Esophagus squamous epithelium (tissue), 4 donors: ENCODE measurements at regions not wholly inside any gene's neighbourhood (a gene's known extent, or its start where the extent isn't known, plus 50 kb on each side); places are given as distances from the start of the nearest gene placed in this dataset.

ENCODE experiments used
- POLR2A ChIP-seq, 4 donors: fragments of 450-650 bp; IDR thresholded peaks; one replicate each; pipeline ENCODE4 v1.6.1; 2017; ENCODE audit warnings: antibody characterized with exemption in 4 of 4, mild to moderate bottlenecking in 4 of 4, moderate library complexity in 3 of 4
- TF ChIP-seq, protein P1 (sequence below), 6 experiments: fragments of 450-650 bp in 4 of 6; fragments of 200-600 bp in 2 of 6; sonication (generic) in 2 of 6; IDR thresholded peaks; one replicate each; pipeline ENCODE4 v1.5.1; 2016 to 2019; ENCODE audit warnings: antibody characterized with exemption in 6 of 6, mild to moderate bottlenecking in 4 of 6, moderate library complexity in 4 of 6

GRCh38 chr5:18113721-18114120 is 479.5 kb downstream of the TAF11L14 start:
- TF ChIP-seq, protein P1, sequence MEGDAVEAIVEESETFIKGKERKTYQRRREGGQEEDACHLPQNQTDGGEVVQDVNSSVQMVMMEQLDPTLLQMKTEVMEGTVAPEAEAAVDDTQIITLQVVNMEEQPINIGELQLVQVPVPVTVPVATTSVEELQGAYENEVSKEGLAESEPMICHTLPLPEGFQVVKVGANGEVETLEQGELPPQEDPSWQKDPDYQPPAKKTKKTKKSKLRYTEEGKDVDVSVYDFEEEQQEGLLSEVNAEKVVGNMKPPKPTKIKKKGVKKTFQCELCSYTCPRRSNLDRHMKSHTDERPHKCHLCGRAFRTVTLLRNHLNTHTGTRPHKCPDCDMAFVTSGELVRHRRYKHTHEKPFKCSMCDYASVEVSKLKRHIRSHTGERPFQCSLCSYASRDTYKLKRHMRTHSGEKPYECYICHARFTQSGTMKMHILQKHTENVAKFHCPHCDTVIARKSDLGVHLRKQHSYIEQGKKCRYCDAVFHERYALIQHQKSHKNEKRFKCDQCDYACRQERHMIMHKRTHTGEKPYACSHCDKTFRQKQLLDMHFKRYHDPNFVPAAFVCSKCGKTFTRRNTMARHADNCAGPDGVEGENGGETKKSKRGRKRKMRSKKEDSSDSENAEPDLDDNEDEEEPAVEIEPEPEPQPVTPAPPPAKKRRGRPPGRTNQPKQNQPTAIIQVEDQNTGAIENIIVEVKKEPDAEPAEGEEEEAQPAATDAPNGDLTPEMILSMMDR (IDR thresholded peaks at IDR 0.05): peak in 2 of 6 experiments; percentile 32
- no peak for TF ChIP-seq POLR2A (IDR thresholded peaks at IDR 0.05)
